IPS DF 6.9 (cell line): ENCODE measurements at regions not wholly inside any gene's neighbourhood (a gene's known extent, or its start where the extent isn't known, plus 50 kb on each side); places are given as distances from the start of the nearest gene placed in this dataset.

ENCODE experiments used
- DNase-seq: peaks from one replicate; pipeline ENCODE4 v3.0.0-alpha.2; 2013; ENCODE audit warnings: low read depth, low spot score
- H3K27ac ChIP-seq: one replicate; pipeline ENCODE4 v1.5.1; 2013; ENCODE audit warnings: low read length, control low read depth
- H3K27me3 ChIP-seq: 2 replicates; pipeline ENCODE4 v1.6.1; 2013; ENCODE audit warnings: mild to moderate bottlenecking, low read length; ENCODE audit not compliant: control insufficient read depth, insufficient read depth
- H3K36me3 ChIP-seq: 2 replicates; pipeline ENCODE4 v1.6.1; 2013; ENCODE audit warnings: low read length; ENCODE audit not compliant: control insufficient read depth, insufficient read depth
- H3K4me1 ChIP-seq: 2 replicates; pipeline ENCODE4 v1.6.1; 2013; ENCODE audit warnings: low read length; ENCODE audit not compliant: control insufficient read depth, insufficient read depth
- H3K4me3 ChIP-seq: 2 replicates; pipeline ENCODE4 v1.5.1; 2013; ENCODE audit warnings: mild to moderate bottlenecking, low read length
- H3K9me3 ChIP-seq: 2 replicates; pipeline ENCODE4 v1.6.1; 2013; ENCODE audit warnings: low read length, inconsistent platforms; ENCODE audit not compliant: control insufficient read depth, insufficient read depth
- WGBS: extraction: QIAGEN DNeasy Blood & Tissue Kit; methylation state at CpG from one replicate; pipeline ENCODE4 v1.1.7; 2013; ENCODE audit warnings: mixed read lengths, missing lambda C conversion rate; ENCODE audit not compliant: insufficient read length, insufficient coverage; 5-methylcytosine and 5-hydroxymethylcytosine counted together

DNA sequence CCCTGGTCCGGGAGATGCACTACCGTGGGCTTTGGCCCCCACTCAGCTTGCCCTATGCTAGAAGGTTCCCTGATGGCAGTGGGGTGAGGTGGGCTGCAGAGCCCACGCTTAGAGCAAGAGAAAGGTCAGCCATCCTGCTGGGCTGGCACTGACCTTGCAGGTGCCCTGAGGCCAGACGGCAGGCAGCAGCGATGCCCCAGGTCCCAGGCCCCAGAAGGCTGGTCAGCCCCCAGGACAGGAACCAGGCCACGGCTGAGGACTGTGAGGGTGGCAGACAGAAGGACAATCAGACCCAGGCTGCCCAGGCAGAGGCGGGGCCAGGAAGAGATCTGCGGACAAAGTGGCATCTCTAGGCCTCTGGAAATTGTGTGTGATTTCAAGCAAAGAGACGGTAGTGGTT, 231.7 kb downstream of the CTTN start:
- no peaks in the 10 kb centered on the region for H3K9me3 ChIP-seq
- WGBS = no CpG with 5 or more reads among the region's 9 CpGs
- no peak overlapping the region for H3K27ac ChIP-seq
- H3K27me3 ChIP-seq = no peaks in the 10 kb centered on the region
- H3K4me1 ChIP-seq = peaks cover 2% of the 10 kb centered on the region; the same call in 1 of the 2 replicates
- H3K36me3 ChIP-seq = no peaks in the 10 kb centered on the region
- no peak overlapping the region for H3K4me3 ChIP-seq
- DNase-seq = no peak

DNA sequence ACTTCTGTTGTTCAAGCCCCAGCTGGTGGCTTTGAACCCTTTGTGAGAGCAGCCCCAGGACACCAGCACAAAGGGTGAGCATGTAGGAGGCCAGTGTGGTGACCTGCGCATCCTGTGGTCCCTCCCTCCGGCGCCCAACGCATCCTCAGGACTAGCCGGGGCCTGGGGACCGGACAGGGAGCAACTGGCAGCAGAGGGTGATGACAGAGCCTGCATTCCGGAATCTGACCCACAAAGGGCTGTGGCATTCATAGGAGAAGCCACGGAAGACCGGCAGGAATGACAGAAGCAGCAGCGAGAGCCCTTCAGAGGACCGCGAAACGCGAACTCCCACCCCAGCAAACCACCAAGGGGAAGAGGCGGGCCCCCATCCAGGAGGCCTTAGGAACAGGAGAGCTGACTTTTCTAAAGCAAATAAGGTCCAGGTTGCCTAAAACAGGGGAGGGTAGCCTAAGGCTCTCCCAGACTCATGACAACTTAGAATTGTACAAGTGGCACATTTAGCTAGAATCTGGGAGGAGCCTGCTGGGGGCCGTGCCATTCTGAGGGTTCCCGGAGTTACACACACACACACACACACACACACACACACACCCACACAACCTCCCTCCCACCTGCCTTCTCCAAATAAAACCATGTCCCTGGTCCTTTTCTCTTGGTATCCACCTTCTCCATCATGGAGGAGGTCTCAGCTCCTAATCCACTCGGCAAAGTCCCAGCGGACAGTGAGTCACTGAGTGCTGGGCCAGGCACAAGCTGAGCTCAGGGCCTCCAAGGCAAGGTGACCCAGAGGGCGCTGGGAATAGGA, 232.7 kb downstream of the CTTN start:
- H3K9me3 ChIP-seq = no peaks in the 10 kb centered on the region
- no peak overlapping the region for H3K4me3 ChIP-seq
- no peaks in the 10 kb centered on the region for H3K27me3 ChIP-seq
- DNase-seq = no peak
- H3K4me1 ChIP-seq = peaks cover 2% of the 10 kb centered on the region; the same call in 1 of the 2 replicates
- no peak overlapping the region for H3K27ac ChIP-seq
- H3K36me3 ChIP-seq = no peaks in the 10 kb centered on the region
- no CpG with 5 or more reads among the region's 20 CpGs for WGBS

DNA sequence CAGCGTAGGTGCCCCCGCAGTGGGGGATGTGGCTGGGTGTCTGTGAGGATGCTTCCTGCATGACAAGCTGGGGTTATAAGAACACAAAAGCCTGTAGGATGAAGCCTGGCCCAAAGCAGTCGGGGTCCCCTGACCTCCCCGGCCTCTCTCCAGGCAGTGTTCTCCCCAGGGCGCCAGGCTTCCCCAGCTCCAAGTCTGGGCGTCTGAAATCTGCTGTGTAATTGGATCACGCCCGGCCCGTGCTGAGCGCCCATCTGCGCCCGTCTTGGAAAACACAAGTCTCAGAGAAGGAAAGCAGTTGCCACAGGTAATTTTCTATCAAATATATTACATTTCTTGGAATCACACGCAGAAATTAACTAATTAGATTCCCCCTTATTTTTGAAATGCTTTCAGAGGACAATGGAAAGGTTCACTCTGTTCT, 233.3 kb downstream of the CTTN start:
- Histone ChIP-seq H3K9me3 (no peaks in the 10 kb centered on the region), H3K27me3 (no peaks in the 10 kb centered on the region), H3K4me3 (no peak overlapping the region), H3K36me3 (no peaks in the 10 kb centered on the region), H3K27ac (no peak overlapping the region), H3K4me1 (peaks cover 2% of the 10 kb centered on the region; the same call in 1 of the 2 replicates)
- no peak for DNase-seq
- WGBS = no CpG with 5 or more reads among the region's 13 CpGs

DNA sequence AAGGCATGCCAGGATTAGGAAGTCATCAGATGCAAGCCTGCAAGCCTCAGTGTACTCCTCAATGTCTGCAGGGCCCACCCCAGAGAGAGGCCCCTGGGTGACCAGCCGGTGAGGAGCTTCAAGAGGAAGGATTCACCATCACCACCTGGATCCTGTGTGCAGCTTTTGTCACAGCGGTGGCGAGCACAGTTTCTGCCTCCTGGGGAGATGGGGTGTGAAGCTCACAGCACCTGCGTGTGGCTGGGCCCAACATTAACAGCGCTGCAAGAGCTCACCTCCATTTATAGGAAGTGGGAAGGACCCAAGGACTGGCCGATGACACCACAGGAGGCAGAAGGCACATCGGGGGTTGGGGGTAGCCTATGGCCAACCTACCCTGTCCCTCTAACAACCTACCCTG, 235.3 kb downstream of the CTTN start:
- peaks cover 2% of the 10 kb centered on the region; the same call in 1 of the 2 replicates for H3K4me1 ChIP-seq
- no peak overlapping the region for H3K4me3 ChIP-seq
- no peaks in the 10 kb centered on the region for H3K27me3 ChIP-seq
- no CpG with 5 or more reads among the region's 7 CpGs for WGBS
- H3K27ac ChIP-seq = no peak overlapping the region
- no peaks in the 10 kb centered on the region for H3K36me3 ChIP-seq
- no peaks in the 10 kb centered on the region for H3K9me3 ChIP-seq
- no peak for DNase-seq

DNA sequence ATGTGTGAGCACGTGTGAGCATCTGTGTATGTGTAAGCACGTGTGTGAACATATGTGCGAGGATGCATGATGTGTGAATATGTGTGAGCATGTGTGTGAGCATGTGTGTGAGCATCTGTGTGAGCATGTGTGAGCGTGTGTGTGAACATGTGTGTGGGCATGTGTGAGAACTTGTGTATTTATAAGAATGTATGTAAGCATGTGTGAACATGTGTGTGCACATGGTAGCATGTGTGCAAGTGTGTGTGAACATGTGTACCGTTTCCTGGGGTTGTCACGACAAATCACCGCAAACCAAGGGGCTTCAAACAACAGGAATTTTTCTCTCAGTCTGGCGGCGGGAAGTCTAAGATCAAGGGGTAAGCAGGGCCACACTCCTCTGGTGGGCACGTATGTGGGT, 238.3 kb downstream of the CTTN start:
- no peaks in the 10 kb centered on the region for H3K9me3 ChIP-seq
- H3K4me3 ChIP-seq = no peak overlapping the region
- no peak for DNase-seq
- no peak overlapping the region for H3K27ac ChIP-seq
- no peaks in the 10 kb centered on the region for H3K36me3 ChIP-seq
- no CpG with 5 or more reads among the region's 10 CpGs for WGBS
- H3K4me1 ChIP-seq = peaks cover 6% of the 10 kb centered on the region
- no peaks in the 10 kb centered on the region for H3K27me3 ChIP-seq

DNA sequence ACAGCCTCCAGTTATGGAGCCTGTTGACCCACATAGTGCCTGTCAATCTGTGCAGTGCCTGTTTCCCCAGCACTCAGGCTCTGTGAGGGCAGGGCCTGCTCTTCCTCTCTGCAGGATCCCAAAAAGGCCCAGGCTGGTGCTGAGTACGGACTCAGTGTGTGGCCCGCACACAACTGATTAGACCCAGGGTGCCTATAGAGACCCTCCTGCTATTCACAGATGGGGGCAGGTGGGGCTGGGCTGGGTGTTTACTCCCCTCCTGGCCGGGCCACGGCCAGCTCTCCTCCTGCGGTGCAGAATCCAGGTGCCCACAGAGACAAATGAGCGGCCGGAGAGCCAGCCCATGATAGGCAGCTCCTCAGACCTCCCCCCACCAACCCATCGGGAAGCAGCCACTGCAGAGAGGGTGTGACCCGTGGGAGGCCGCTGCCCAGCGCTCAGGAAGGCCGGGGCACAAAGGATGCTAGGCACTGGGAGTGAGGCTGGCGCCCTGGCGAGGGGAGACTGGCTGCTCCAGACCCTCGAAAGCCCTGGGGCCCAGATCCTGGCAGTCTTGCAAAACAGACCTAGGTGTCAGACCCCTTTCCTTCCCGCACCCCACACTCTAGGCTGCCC, 239.0 kb downstream of the CTTN start:
- no CpG with 5 or more reads among the region's 16 CpGs for WGBS
- Histone ChIP-seq H3K36me3 (no peaks in the 10 kb centered on the region), H3K4me1 (peaks cover 7% of the 10 kb centered on the region), H3K4me3 (no peak overlapping the region), H3K27me3 (no peaks in the 10 kb centered on the region), H3K27ac (no peak overlapping the region), H3K9me3 (no peaks in the 10 kb centered on the region)
- no peak for DNase-seq

DNA sequence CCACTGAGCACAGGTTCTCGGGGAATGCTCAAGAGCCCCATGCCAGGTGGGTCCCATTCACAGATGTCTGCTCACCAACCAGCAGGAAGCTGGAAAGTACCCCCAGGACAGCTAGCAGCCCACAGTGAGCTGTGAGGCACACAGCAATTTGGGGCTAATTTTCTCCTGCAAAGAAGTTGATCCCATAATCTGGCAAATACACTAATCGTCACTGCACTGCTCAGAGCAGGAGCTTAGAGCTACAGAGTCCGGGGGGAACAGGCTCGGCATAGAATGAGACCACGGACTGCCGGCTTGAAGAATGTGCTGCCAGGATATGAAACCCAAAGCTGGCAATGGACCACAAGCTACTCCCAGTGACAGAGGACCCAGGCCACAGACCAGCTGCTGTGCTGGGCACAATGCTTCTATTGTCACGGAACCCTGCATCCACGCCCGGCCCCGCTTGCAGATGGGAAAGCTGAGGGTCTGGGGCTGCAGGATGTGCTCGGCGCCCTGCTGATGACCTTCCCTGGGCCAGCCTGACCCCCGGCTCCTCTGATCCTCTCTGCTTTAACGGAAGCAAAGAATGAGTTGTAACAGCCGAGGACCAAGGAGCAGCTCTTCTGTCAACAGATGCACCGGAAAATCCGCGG, 239.7 kb downstream of the CTTN start:
- DNase-seq = no peak
- Histone ChIP-seq H3K4me3 (no peak overlapping the region), H3K9me3 (no peaks in the 10 kb centered on the region), H3K36me3 (no peaks in the 10 kb centered on the region), H3K4me1 (peaks cover 9% of the 10 kb centered on the region), H3K27ac (no peak overlapping the region), H3K27me3 (no peaks in the 10 kb centered on the region)
- WGBS = no CpG with 5 or more reads among the region's 18 CpGs

DNA sequence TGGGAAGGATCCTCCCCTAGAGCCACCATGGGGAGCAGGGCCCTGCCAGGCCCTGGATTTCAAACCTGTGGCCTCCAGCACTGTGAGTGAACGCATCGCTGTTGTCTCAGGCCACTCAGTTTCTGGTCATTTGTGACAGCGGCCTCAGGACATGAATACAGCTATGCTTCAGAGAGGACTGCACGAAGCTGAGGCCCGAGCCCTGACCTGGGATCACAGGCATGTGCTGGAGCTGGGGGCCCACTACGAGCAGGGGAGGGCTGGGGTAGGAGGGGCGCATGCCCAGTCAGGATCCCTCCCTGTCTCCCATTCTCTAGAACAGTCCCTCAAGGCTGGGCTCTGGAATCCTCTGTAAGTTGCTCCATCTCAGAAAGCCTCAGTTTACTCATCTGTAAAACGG, 242.1 kb downstream of the CTTN start:
- H3K36me3 ChIP-seq = no peaks in the 10 kb centered on the region
- H3K9me3 ChIP-seq = no peaks in the 10 kb centered on the region
- no peak overlapping the region for H3K27ac ChIP-seq
- no peak overlapping the region for H3K4me3 ChIP-seq
- H3K4me1 ChIP-seq = peaks cover 7% of the 10 kb centered on the region
- H3K27me3 ChIP-seq = no peaks in the 10 kb centered on the region
- no CpG with 5 or more reads among the region's 8 CpGs for WGBS
- DNase-seq = no peak

DNA sequence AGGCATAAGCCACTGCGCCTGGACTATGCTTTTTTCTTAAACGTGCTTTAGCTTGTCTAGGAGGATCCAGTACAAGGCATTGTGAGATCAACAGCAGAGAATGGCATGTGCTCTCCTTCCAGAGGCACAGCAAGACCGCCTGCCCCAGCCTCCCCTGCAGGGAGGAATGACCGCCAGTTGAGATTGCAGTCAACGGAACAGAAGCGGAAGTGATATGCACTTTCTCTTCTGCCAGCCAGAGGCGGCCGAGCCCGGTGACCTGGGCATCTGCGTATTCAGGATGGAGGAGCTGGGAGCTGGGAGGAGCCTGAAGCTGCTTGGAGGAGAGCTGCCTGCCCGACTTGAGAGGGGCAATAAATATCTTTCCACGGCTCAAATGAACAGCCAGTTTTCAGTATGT, 243.0 kb downstream of the CTTN start:
- WGBS = no CpG with 5 or more reads among the region's 12 CpGs
- no peaks in the 10 kb centered on the region for H3K27me3 ChIP-seq
- H3K27ac ChIP-seq = no peak overlapping the region
- H3K36me3 ChIP-seq = no peaks in the 10 kb centered on the region
- H3K9me3 ChIP-seq = no peaks in the 10 kb centered on the region
- DNase-seq = no peak
- peaks cover 13% of the 10 kb centered on the region for H3K4me1 ChIP-seq
- no peak overlapping the region for H3K4me3 ChIP-seq

DNA sequence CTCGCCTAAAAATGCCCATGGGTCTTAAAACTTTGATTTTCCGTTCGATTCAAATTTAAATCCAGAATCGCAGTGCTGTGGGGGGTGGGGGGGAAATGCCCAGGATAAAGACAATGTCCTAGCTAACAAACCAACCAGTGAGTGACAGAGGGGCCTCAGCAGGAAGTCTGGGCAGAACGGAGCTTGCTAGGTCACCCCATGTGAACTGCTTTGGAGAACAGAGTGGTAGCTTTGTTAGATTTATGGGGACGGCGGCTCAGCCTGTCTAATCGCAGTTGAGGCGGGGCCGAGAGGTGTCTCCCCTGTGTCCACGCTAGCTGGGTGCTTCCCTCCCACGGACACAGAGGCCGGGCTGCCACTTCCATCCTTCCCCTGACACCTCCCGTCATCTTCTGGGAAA, 243.9 kb downstream of the CTTN start:
- H3K9me3 ChIP-seq = no peaks in the 10 kb centered on the region
- H3K27ac ChIP-seq = no peak overlapping the region
- no peaks in the 10 kb centered on the region for H3K36me3 ChIP-seq
- WGBS = no CpG with 5 or more reads among the region's 14 CpGs
- H3K4me1 ChIP-seq = peaks cover 16% of the 10 kb centered on the region
- no peak overlapping the region for H3K4me3 ChIP-seq
- no peak for DNase-seq
- H3K27me3 ChIP-seq = no peaks in the 10 kb centered on the region
